ENCODE measurements at regions not wholly inside any gene's neighbourhood (a gene's known extent, or its start where the extent isn't known, plus 50 kb on each side); places are given as distances from the start of the nearest gene placed in this dataset.
"Not testable (repeated sequence)": the region's sequence is repeated elsewhere in the genome, so short reads cannot be mapped to it uniquely, and the experiment has no call there.

- no peak for DNase-seq
Observed at GRCh38 chr1:29767769-29768425, 531.6 kb downstream of the PTPRU start.

DNA sequence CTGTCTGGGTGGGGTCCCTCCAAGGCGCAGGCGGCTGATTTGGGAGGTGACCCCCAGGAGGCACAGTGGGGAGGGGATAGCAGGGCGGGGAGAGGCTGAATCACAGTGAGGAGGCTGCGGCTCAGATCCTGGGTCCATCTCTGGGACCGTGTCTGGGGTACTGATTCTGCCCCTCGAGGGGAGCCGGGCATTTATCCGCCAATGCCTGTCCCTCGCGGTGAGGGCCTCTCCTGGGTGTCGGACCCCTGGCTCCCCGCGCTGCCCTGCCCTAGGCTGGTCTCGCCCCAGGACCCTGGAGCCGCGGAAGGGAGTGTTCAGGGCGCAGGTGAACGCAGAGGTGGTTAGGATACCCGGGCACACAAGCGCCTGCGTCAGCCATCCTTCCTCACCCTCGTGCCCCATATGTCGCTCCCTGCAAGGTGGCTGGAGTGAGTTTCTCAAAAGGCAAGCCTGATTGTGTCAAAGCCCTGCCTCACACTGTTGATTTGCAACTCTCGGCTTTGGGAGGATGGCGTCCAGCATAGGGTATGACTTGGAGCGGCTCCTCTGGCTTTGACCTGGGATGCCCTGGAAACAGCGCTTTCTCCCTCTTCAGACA lies 530.9 kb downstream of the PTPRU start:
- no peak for DNase-seq

GRCh38 chr1:29762635-29763034 lies 526.3 kb downstream of the PTPRU start:
- no peak for DNase-seq

- DNase-seq: no peak
Observed at GRCh38 chr1:29761159-29761928, 525.0 kb downstream of the PTPRU start.

GRCh38 chr1:29760067-29760564 lies 523.8 kb downstream of the PTPRU start:
- DNase-seq: no peak

DNA sequence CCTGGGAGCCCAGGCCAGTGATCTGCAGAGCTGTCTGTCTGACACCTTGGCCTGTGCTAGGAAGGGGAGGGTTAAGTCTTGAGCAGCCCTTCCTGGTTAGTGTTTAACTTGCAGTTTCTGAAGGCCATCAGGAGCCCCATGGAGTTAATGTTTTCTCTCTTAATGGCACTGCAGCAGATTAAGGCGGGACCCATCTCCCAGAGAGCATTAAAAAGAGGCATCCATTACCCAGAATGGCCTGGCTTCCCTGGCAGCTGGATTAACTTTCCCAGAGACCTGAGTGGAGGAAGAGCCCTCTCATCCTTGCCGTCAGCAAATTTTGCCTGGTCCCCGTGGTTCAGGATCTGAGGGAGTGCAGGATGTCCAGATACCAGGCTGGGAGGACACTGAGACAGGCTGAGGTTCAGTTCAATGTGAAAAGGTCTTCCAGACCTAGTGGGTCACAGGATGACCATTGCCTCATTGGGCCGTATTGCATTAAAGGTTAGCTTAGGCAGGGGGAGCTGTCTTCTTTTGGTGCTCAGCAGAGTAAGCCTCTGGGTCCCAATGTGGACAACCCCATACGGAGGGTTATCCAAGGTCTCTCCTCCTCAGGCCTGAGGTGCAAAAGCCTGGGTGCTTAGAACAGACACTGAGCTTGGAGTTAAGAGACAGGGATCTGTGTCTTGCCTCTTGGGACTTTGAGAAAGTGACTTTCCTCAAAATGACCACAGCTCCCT lies 522.6 kb downstream of the PTPRU start:
- DNase-seq: no peak

- DNase-seq: no peak
Observed at GRCh38 chr1:29757866-29758780, 521.8 kb downstream of the PTPRU start.

- DNase-seq: no peak
Observed at GRCh38 chr1:29756901-29757725, 520.8 kb downstream of the PTPRU start.

DNA sequence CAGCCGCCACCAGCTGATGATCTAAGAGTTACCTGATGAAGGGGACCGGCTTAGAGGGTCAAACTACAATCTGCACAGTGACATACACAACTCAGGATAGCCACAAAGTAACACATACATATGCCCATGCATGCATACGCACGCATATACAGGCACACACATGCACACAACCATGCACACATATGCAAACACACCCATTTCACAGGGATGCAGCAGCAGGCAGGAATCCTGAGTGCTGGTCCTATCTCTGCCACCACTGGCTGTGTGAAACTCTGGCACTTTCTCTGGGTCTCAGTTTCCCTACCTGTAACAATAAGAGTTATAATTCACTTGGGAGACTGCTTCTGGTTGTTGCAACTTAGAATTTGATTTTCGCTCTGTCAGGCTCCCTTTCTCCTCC lies 520.2 kb downstream of the PTPRU start:
- DNase-seq: no peak

DNA sequence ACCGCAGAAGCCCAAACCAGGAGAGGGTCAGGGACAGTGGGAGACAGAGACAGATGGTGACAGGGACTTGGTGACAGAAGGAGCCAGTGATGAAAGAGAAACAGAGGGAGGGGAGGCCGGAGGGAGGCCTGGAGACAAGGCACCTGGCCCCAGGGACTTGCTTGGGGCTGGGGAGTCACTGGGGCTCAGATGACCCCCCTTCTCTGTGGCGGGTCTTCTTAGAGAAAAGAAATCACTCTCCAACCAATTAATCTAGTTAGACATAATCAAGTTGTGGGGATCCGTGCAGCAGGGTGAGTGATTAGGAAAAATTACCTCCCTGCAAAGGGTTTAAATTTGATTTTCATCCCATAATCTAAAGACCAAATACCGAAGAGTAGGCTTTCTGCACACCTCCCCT lies 519.8 kb downstream of the PTPRU start:
- no peak for DNase-seq

DNA sequence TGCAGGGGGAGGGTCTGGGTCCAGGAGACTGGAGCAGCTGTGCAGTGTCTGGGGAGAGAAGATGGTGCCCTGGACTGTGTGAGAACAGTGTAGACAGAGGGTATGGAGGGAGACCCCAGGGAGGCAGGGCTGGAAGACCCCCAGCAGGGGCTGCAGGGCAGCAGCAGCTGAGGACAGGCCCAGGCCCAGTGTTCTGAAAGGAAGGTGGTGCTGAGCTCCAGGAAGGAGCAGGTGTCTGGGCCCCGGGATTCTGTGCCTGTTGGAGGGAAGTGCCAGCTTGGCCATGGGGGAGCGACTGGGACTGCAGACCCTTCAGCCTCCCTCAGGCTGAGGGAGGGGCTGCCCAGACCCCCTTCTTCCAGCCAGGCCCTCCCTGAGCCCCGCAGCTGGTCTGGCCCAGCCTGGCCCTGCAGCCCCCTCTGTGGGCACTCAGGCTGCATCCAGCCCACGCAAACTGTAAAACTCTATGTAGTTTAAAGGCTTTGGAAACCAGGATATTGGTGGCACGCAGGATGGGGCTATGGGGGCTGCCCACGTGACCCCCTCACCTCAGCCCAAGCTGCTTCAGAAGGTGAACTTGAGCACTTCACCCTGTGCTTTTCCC lies 519.2 kb downstream of the PTPRU start:
- not testable (repeated sequence) for DNase-seq

GRCh38 chr1:29754573-29755375 lies 518.5 kb downstream of the PTPRU start:
- peak; percentile 22 for DNase-seq

GRCh38 chr1:29753771-29754572 lies 517.6 kb downstream of the PTPRU start:
- no peak for DNase-seq

DNA sequence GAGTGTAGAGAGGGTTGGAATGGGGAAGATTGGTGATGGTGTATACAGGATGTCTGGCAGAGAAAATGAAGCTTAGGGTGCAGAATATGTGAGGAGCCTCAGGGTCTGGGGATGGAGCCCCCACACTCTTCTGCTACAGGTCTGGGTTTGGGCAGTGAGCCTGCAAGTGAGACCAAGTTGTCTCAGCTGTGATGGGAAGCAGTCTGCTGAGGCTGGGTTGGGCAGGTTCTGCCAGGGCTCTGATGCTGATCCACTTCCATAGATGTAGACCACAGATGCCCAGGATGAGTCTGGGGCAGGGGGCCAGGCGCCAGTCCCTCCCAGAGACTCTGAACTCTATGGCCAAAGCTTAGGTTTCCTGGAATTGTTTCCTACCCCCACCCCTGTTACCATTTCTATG lies 516.9 kb downstream of the PTPRU start:
- DNase-seq: no peak

DNA sequence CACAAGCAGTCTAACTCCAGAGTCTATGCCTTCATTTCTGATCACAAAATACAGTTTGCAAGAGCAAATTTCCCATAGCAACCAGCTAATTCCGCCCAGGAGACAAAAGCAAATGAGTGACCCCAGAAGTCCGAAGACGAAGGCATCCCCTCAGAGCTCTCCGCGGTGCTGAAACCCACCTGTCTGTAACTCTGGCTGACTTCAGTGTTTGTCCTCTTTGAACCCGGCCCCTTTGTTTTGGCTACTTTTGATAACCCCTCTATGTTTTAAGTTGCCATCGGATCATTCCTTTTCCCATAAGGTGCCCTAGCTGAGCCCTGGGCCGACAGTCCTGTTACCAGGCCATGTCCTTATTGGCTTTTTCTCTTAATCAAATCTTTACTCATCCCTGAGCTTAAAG lies 515.8 kb downstream of the PTPRU start:
- DNase-seq: no peak

- DNase-seq: no peak
Observed at GRCh38 chr1:29749024-29749945, 513.0 kb downstream of the PTPRU start.

DNA sequence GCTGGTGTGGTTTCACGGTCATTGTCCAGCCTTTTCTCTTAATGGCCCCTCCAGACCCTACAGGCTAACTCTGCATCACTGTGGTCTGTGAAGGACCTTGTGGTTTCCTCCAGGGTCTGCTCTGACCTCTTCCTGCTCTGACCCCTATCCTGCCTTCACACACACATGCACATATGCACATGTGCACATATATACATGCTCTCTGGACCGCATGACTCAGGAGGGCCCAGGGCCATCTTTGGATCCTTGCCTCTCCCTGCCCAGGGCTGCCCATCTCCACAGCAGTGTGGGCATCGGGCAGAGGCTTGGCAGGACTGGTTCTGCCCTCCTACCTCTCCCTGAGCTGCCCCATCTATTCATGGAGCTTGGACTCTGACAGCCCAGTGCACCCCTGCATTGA lies 510.9 kb downstream of the PTPRU start:
- DNase-seq: no peak

DNA sequence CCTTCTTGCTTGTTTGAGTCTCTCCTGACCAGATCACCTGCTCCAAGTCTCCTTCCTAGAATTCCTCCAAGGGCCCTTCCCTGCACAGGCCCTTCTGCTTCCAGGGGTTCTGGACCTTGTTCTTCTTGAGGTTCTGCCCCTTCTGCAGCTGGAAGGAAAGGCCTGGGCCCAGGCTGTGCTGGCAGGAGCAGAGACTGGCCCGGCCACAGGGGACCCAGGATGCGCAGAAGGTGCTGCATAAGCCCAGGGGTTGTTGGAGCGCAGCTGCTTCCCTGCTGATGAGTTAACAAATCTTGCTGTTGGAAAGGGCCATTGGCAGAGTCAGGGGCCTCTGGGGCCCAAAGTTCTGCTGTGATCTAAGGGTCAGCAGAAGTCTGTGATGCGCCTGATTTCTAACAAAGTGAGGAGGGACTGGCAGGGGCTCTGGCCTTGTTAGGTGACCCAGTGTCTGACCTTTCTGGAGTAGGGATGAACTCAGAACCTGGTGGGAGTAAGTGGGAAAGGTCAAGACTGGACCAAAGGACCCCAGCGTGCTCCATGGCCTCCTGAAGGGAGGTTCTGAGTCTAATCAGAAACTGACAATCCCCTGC lies 509.8 kb downstream of the PTPRU start:
- no peak for DNase-seq

Data from COR-L47 (cell line).